Progenitor cell of endocrine pancreas (in vitro differentiated cells): ENCODE measurements at regions not wholly inside any gene's neighbourhood (a gene's known extent, or its start where the extent isn't known, plus 50 kb on each side); places are given as distances from the start of the nearest gene placed in this dataset.

Experiments
- DNase-seq: peaks from one replicate; pipeline ENCODE4 v3.0.0; 2021; ENCODE audit warnings: low spot score; ENCODE audit not compliant: unreplicated experiment
- H3K27ac Mint-ChIP-seq: 2 replicates; pipeline ENCODE4 v1.8.0; 2021; ENCODE audit warnings: mild to moderate bottlenecking, moderate library complexity, mixed read lengths
- H3K27me3 Mint-ChIP-seq: 2 replicates; pipeline ENCODE4 v1.8.0; 2021; ENCODE audit warnings: mixed read lengths
- H3K36me3 Mint-ChIP-seq: 2 replicates; pipeline ENCODE4 v1.8.0; 2022; ENCODE audit warnings: mixed read lengths; ENCODE audit not compliant: insufficient read depth
- H3K4me1 Mint-ChIP-seq: 2 replicates; pipeline ENCODE4 v1.8.0; 2021; ENCODE audit warnings: low read depth, mixed read lengths
- H3K4me3 Mint-ChIP-seq: 2 replicates; pipeline ENCODE4 v1.8.0; 2021; ENCODE audit warnings: low read depth, mild to moderate bottlenecking, moderate library complexity, mixed read lengths
- H3K9me3 Mint-ChIP-seq: 2 replicates; pipeline ENCODE4 v1.8.0; 2021; ENCODE audit warnings: low read depth, mixed read lengths
- TF ChIP-seq, protein P1 (sequence below): fragments of 200-600 bp; sonication (generic); IDR thresholded peaks from one replicate; pipeline ENCODE4 v1.5.0; 2021; ENCODE audit warnings: antibody characterized with exemption, mild to moderate bottlenecking; ENCODE audit not compliant: unreplicated experiment

- no peaks in the 10 kb centered on the region for H3K4me1 Mint-ChIP-seq
These were observed 186.1 kb upstream of the KLF12 start for GRCh38 chr13:74320282-74320681.

DNA sequence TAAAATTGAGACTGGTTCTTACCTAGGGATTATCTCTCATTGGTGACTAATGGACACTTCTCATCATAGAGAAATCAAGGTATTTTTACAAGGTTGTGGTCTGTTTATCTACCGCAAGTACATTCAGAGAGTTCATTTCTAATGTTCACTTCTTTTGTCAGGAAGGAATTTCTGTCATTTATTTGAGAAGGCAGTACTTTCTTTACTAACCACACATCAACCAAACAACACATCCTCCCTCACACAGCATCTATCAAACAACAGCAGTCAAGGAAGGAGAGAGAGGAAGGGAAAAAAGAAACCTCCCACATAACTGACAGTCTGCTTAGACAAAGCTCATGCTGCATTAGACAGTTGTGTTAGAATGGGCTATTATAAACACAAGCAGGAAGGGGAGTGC lies 182.3 kb upstream of the KLF12 start:
- H3K27me3 Mint-ChIP-seq, result no peaks in the 10 kb centered on the region
- no peak for DNase-seq
- no peak overlapping the region for H3K27ac Mint-ChIP-seq
- TF ChIP-seq, protein P1, sequence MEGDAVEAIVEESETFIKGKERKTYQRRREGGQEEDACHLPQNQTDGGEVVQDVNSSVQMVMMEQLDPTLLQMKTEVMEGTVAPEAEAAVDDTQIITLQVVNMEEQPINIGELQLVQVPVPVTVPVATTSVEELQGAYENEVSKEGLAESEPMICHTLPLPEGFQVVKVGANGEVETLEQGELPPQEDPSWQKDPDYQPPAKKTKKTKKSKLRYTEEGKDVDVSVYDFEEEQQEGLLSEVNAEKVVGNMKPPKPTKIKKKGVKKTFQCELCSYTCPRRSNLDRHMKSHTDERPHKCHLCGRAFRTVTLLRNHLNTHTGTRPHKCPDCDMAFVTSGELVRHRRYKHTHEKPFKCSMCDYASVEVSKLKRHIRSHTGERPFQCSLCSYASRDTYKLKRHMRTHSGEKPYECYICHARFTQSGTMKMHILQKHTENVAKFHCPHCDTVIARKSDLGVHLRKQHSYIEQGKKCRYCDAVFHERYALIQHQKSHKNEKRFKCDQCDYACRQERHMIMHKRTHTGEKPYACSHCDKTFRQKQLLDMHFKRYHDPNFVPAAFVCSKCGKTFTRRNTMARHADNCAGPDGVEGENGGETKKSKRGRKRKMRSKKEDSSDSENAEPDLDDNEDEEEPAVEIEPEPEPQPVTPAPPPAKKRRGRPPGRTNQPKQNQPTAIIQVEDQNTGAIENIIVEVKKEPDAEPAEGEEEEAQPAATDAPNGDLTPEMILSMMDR, result no peak
- peaks cover 4% of the 10 kb centered on the region for H3K9me3 Mint-ChIP-seq
- no peaks in the 10 kb centered on the region for H3K4me1 Mint-ChIP-seq
- H3K4me3 Mint-ChIP-seq, result no peak overlapping the region
- H3K36me3 Mint-ChIP-seq, result no peaks in the 10 kb centered on the region

More at GRCh38 chr13:74320282-74320681, 186.1 kb upstream of the KLF12 start:
- TF ChIP-seq, protein P1, result no peak
- no peak overlapping the region for H3K27ac Mint-ChIP-seq
- DNase-seq, result no peak
- no peak overlapping the region for H3K4me3 Mint-ChIP-seq
- H3K27me3 Mint-ChIP-seq, result no peaks in the 10 kb centered on the region
- no peaks in the 10 kb centered on the region for H3K36me3 Mint-ChIP-seq
- H3K9me3 Mint-ChIP-seq, result no peaks in the 10 kb centered on the region

DNA sequence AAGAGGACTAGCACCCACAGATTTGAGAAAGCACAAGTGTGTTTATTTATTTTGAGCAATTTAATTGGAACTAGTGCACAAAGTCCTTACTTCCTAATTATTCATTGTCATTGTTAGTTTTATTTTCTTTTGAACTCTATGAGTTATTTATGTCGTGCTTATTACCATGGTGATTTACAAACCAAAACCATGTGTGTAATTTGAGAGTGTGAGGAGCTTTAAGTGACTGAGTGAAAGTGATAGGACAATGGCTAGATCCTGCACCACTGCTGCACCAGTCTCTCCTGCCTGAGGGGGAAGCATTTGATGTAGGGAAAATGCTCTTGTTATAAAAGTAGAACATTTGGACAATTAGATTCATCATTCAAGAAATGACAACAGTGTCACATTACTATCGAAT lies 172.3 kb upstream of the KLF12 start:
- Mint-ChIP-seq H3K9me3 (peaks cover 4% of the 10 kb centered on the region), H3K4me1 (peaks cover 8% of the 10 kb centered on the region), H3K4me3 (no peak overlapping the region), H3K27me3 (peaks cover 7% of the 10 kb centered on the region), H3K27ac (no peak overlapping the region), H3K36me3 (no peaks in the 10 kb centered on the region)
- TF ChIP-seq, protein P1, result no peak
- no peak for DNase-seq

- H3K27ac Mint-ChIP-seq, result no peak overlapping the region
These were observed 171.7 kb upstream of the KLF12 start for GRCh38 chr13:74305876-74306275.

DNA sequence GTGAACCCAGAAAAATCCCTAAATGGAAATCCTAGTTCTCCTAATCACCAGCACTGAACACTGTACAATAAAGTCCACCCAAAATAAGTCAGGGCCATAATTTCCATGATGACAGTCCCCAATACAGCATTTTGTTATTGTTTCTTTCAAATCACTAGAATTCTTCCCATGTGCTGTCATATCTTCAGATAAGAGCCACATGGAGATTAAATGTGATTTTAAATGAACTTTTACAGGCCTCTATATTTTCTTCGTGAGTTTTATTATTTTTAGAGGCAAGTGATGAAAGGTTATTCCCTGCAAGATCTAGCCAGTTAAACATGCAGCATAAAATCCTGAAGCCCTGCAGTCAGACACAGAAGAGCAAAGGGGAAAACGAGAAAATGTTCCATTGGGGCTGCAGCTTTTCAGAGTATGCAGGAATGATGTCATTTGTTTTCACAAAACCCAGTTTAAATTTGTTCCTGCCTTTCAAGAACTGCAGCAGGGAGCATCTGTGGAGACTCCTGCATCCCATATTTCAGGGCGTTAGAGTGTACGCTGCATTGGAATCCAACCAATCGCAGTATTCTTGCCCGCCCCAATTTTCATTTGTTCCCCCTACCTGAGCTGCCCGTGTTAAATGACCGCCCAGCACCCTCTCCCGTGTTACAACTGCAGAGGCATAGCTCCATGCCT lies 167.2 kb upstream of the KLF12 start:
- H3K4me3 Mint-ChIP-seq, result no peak overlapping the region
- H3K36me3 Mint-ChIP-seq, result no peaks in the 10 kb centered on the region
- H3K9me3 Mint-ChIP-seq, result no peaks in the 10 kb centered on the region
- H3K27me3 Mint-ChIP-seq, result peaks cover 21% of the 10 kb centered on the region
- no peak for DNase-seq
- peaks cover 8% of the 10 kb centered on the region for H3K4me1 Mint-ChIP-seq
- TF ChIP-seq, protein P1, result no peak
- no peak overlapping the region for H3K27ac Mint-ChIP-seq

More at GRCh38 chr13:74305876-74306275, 171.7 kb upstream of the KLF12 start:
- TF ChIP-seq, protein P1, result no peak
- no peaks in the 10 kb centered on the region for H3K36me3 Mint-ChIP-seq
- H3K4me1 Mint-ChIP-seq, result peaks cover 8% of the 10 kb centered on the region
- H3K4me3 Mint-ChIP-seq, result no peak overlapping the region
- no peak for DNase-seq
- H3K27me3 Mint-ChIP-seq, result peaks cover 11% of the 10 kb centered on the region
- peaks cover 4% of the 10 kb centered on the region for H3K9me3 Mint-ChIP-seq
